ENCODE measurements at regions not wholly inside any gene's neighbourhood (a gene's known extent, or its start where the extent isn't known, plus 50 kb on each side); places are given as distances from the start of the nearest gene placed in this dataset.

DNA sequence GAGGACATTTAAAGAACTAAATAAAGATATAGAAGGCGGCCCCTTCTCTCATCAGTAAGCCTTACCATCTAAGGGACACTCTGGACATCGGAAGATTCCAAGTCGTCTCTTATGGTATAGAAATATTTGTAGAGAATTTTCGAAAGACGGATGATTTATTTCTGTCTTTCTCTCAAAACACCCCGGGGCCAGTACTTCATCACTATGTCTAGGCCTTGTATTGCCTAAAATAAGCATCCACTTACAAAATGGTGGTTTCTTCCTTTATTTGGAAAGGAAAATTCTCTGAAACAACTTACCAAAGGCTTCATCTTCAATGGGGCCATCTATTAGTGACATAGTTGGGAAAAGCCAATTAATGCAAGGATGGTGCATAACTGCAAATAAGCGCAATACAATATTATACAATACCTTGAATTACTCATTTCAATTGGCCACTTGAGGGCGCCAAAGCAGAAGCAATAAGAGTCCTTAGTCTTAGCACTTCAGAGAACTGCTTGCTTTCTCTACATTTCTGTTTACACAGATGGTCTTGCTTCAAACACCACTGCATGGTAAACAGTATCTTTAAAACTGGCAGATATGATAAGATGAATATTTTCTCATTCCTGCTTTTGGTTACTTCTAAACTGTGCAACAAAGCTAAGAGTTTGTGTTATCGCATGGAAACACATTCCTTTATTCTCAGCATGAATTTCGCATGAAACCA is 113.2 kb downstream of the VIP start:
- H3K9me3 Mint-ChIP-seq, result no peaks in the 10 kb centered on the region
- H3K4me3 Mint-ChIP-seq, result no peak overlapping the region
- peaks cover 5% of the 10 kb centered on the region for H3K27me3 Mint-ChIP-seq (ENCODE audit: low read depth)
- DNase-seq (ENCODE audit: low spot score), result peak; percentile 20
- no peaks in the 10 kb centered on the region for H3K36me3 Mint-ChIP-seq (ENCODE audit: low read depth)
- H3K27ac Mint-ChIP-seq, result no peak overlapping the region
- no peaks in the 10 kb centered on the region for H3K4me1 Mint-ChIP-seq (ENCODE audit: low read depth)

DNA sequence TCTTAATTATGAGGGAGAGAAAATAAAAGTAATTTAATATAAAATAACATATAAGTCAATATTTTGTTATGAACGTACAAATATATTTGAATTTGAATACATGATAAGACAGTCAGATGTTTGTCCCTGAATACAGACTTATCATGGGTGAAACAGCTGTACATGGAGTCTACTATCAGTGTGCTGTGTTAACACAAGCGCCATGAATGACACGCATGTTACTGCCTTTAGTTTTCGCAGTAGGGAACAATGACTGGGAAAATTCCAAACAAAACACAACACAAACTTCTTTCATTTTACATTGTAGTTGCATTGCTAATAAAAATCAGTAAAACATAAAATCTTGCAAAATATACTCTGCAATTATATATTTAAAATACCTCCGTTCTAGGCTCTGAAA is 108.6 kb downstream of the FBXO5 start:
- no peak overlapping the region for H3K27ac Mint-ChIP-seq
- no peaks in the 10 kb centered on the region for H3K36me3 Mint-ChIP-seq (ENCODE audit: low read depth)
- DNase-seq (ENCODE audit: low spot score), result no peak

GRCh38 chr6:152874846-152875568 is 107.8 kb downstream of the FBXO5 start:
- Mint-ChIP-seq H3K27ac (no peak overlapping the region), H3K4me1 (ENCODE audit: low read depth) (no peaks in the 10 kb centered on the region), H3K9me3 (no peaks in the 10 kb centered on the region), H3K36me3 (ENCODE audit: low read depth) (no peaks in the 10 kb centered on the region), H3K4me3 (no peak overlapping the region), H3K27me3 (ENCODE audit: low read depth) (no peaks in the 10 kb centered on the region)
- DNase-seq (ENCODE audit: low spot score), result no peak

More for the DNA sequence above, 108.6 kb downstream of the FBXO5 start:
- Mint-ChIP-seq H3K4me3 (no peak overlapping the region), H3K9me3 (no peaks in the 10 kb centered on the region), H3K4me1 (ENCODE audit: low read depth) (no peaks in the 10 kb centered on the region), H3K27me3 (ENCODE audit: low read depth) (no peaks in the 10 kb centered on the region)

- Mint-ChIP-seq H3K36me3 (ENCODE audit: low read depth) (no peaks in the 10 kb centered on the region), H3K4me1 (ENCODE audit: low read depth) (no peaks in the 10 kb centered on the region), H3K4me3 (no peak overlapping the region), H3K27ac (no peak overlapping the region), H3K9me3 (no peaks in the 10 kb centered on the region), H3K27me3 (ENCODE audit: low read depth) (no peaks in the 10 kb centered on the region)
- DNase-seq (ENCODE audit: low spot score), result no peak
Observed at GRCh38 chr6:152879681-152880080, 103.2 kb downstream of the FBXO5 start.

GRCh38 chr6:152893187-152893586 is 89.7 kb downstream of the FBXO5 start:
- Mint-ChIP-seq H3K27me3 (ENCODE audit: low read depth) (peaks cover 12% of the 10 kb centered on the region), H3K9me3 (no peaks in the 10 kb centered on the region), H3K4me1 (ENCODE audit: low read depth) (no peaks in the 10 kb centered on the region), H3K4me3 (no peak overlapping the region), H3K36me3 (ENCODE audit: low read depth) (no peaks in the 10 kb centered on the region), H3K27ac (no peak overlapping the region)
- DNase-seq (ENCODE audit: low spot score), result no peak

- no peak overlapping the region for H3K27ac Mint-ChIP-seq
- no peaks in the 10 kb centered on the region for H3K4me1 Mint-ChIP-seq (ENCODE audit: low read depth)
- H3K9me3 Mint-ChIP-seq, result no peaks in the 10 kb centered on the region
- DNase-seq (ENCODE audit: low spot score), result no peak
- H3K4me3 Mint-ChIP-seq, result no peak overlapping the region
- no peaks in the 10 kb centered on the region for H3K36me3 Mint-ChIP-seq (ENCODE audit: low read depth)
- peaks cover 12% of the 10 kb centered on the region for H3K27me3 Mint-ChIP-seq (ENCODE audit: low read depth)
Observed at GRCh38 chr6:152896923-152897322, 85.9 kb downstream of the FBXO5 start.

- peak; percentile 55 for DNase-seq (ENCODE audit: low spot score)
- H3K9me3 Mint-ChIP-seq, result no peaks in the 10 kb centered on the region
- H3K36me3 Mint-ChIP-seq (ENCODE audit: low read depth), result no peaks in the 10 kb centered on the region
- no peak overlapping the region for H3K27ac Mint-ChIP-seq
- no peak overlapping the region for H3K4me3 Mint-ChIP-seq
- H3K4me1 Mint-ChIP-seq (ENCODE audit: low read depth), result no peaks in the 10 kb centered on the region
- peaks cover 8% of the 10 kb centered on the region for H3K27me3 Mint-ChIP-seq (ENCODE audit: low read depth)
Observed at GRCh38 chr6:152897807-152898399, 84.9 kb downstream of the FBXO5 start.

- Mint-ChIP-seq H3K27ac (no peak overlapping the region), H3K36me3 (ENCODE audit: low read depth) (no peaks in the 10 kb centered on the region), H3K9me3 (no peaks in the 10 kb centered on the region), H3K4me1 (ENCODE audit: low read depth) (no peaks in the 10 kb centered on the region), H3K27me3 (ENCODE audit: low read depth) (no peaks in the 10 kb centered on the region), H3K4me3 (no peak overlapping the region)
- no peak for DNase-seq (ENCODE audit: low spot score)
Observed at GRCh38 chr6:152904678-152905077, 78.2 kb downstream of the FBXO5 start.

GRCh38 chr6:152905551-152906299 is 77.1 kb downstream of the FBXO5 start:
- no peaks in the 10 kb centered on the region for H3K9me3 Mint-ChIP-seq

GRCh38 chr6:152909241-152909640 is 73.6 kb downstream of the FBXO5 start:
- Mint-ChIP-seq H3K36me3 (ENCODE audit: low read depth) (no peaks in the 10 kb centered on the region), H3K27me3 (ENCODE audit: low read depth) (peaks cover 2% of the 10 kb centered on the region), H3K4me1 (ENCODE audit: low read depth) (no peaks in the 10 kb centered on the region)

More at GRCh38 chr6:152905551-152906299, 77.1 kb downstream of the FBXO5 start:
- Mint-ChIP-seq H3K4me1 (ENCODE audit: low read depth) (no peaks in the 10 kb centered on the region), H3K27me3 (ENCODE audit: low read depth) (no peaks in the 10 kb centered on the region), H3K27ac (no peak overlapping the region), H3K4me3 (no peak overlapping the region), H3K36me3 (ENCODE audit: low read depth) (no peaks in the 10 kb centered on the region)
- DNase-seq (ENCODE audit: low spot score), result no peak

GRCh38 chr6:152916035-152916434 is 66.8 kb downstream of the FBXO5 start:
- Mint-ChIP-seq H3K27ac (no peak overlapping the region), H3K9me3 (no peaks in the 10 kb centered on the region), H3K27me3 (ENCODE audit: low read depth) (peaks cover 2% of the 10 kb centered on the region), H3K4me3 (no peak overlapping the region), H3K36me3 (ENCODE audit: low read depth) (no peaks in the 10 kb centered on the region), H3K4me1 (ENCODE audit: low read depth) (no peaks in the 10 kb centered on the region)
- DNase-seq (ENCODE audit: low spot score), result no peak

More at GRCh38 chr6:152909241-152909640, 73.6 kb downstream of the FBXO5 start:
- H3K27ac Mint-ChIP-seq, result no peak overlapping the region
- no peak for DNase-seq (ENCODE audit: low spot score)
- no peak overlapping the region for H3K4me3 Mint-ChIP-seq
- H3K9me3 Mint-ChIP-seq, result no peaks in the 10 kb centered on the region

- no peaks in the 10 kb centered on the region for H3K9me3 Mint-ChIP-seq
- H3K36me3 Mint-ChIP-seq (ENCODE audit: low read depth), result no peaks in the 10 kb centered on the region
- H3K4me3 Mint-ChIP-seq, result no peak overlapping the region
- no peaks in the 10 kb centered on the region for H3K27me3 Mint-ChIP-seq (ENCODE audit: low read depth)
- no peak for DNase-seq (ENCODE audit: low spot score)
- H3K4me1 Mint-ChIP-seq (ENCODE audit: low read depth), result no peaks in the 10 kb centered on the region
- no peak overlapping the region for H3K27ac Mint-ChIP-seq
Observed at GRCh38 chr6:152918991-152919390, 63.9 kb downstream of the FBXO5 start.

GRCh38 chr6:152920016-152920415 is 62.8 kb downstream of the FBXO5 start:
- Mint-ChIP-seq H3K27ac (no peak overlapping the region), H3K36me3 (ENCODE audit: low read depth) (no peaks in the 10 kb centered on the region), H3K4me1 (ENCODE audit: low read depth) (no peaks in the 10 kb centered on the region), H3K27me3 (ENCODE audit: low read depth) (no peaks in the 10 kb centered on the region), H3K9me3 (no peaks in the 10 kb centered on the region), H3K4me3 (no peak overlapping the region)
- DNase-seq (ENCODE audit: low spot score), result no peak
